Neural cell (in vitro differentiated cells): ENCODE measurements at regions not wholly inside any gene's neighbourhood (a gene's known extent, or its start where the extent isn't known, plus 50 kb on each side); places are given as distances from the start of the nearest gene placed in this dataset.

Experiments used
- H2AFZ ChIP-seq: fragments of 200-600, 300-800 bp; sonication (generic), shearing (Covaris generic); 2 replicates; pipeline ENCODE4 v1.6.0; 2014; ENCODE audit warnings: low read depth, mild to moderate bottlenecking, antibody characterized with exemption, low read length, moderate library complexity
- H3F3A ChIP-seq: fragments of 200-600 bp; shearing (Covaris generic); 2 replicates; pipeline ENCODE4 v1.6.1; 2016; ENCODE audit warnings: mild to moderate bottlenecking, moderate library complexity, mixed read lengths, antibody characterized with exemption, low read length; ENCODE audit not compliant: insufficient read depth, poor library complexity, severe bottlenecking
- H3K27ac ChIP-seq: fragments of 200-600, 300-800 bp; sonication (generic), shearing (Covaris generic); 2 replicates; pipeline ENCODE4 v1.5.1; 2014; ENCODE audit warnings: mild to moderate bottlenecking, low read length, moderate library complexity
- H3K27me3 ChIP-seq: fragments of 300-800, 200-600 bp; sonication (generic), shearing (Covaris generic); 2 replicates; pipeline ENCODE4 v1.6.0; 2014; ENCODE audit warnings: mild to moderate bottlenecking, low read depth, low read length, moderate library complexity; ENCODE audit not compliant: insufficient read depth
- H3K36me3 ChIP-seq: fragments of 300-800, 200-600 bp; sonication (generic), shearing (Covaris generic); 2 replicates; pipeline ENCODE4 v1.5.1; 2014; ENCODE audit warnings: mild to moderate bottlenecking, antibody characterized with exemption, low read length, moderate library complexity; ENCODE audit not compliant: insufficient read depth
- H3K4me2 ChIP-seq: fragments of 300-800, 200-600 bp; sonication (generic), shearing (Covaris generic); 2 replicates; pipeline ENCODE4 v1.6.0; 2014; ENCODE audit warnings: mild to moderate bottlenecking, low read length
- H3K4me3 ChIP-seq: fragments of 300-800, 200-600 bp; sonication (generic), shearing (Covaris generic); 2 replicates; pipeline ENCODE4 v1.5.1; 2014; ENCODE audit warnings: mild to moderate bottlenecking, low read length, moderate library complexity
- H3K79me2 ChIP-seq: fragments of 200-600 bp; shearing (Covaris generic); replicated peaks from 2 replicates; pipeline ENCODE4 v1.6.0; 2014; ENCODE audit warnings: mild to moderate bottlenecking, low read length, moderate library complexity; ENCODE audit not compliant: insufficient read depth
- H3K9ac ChIP-seq: fragments of 300-800, 200-600 bp; sonication (generic), shearing (Covaris generic); 2 replicates; pipeline ENCODE4 v1.6.1; 2016; ENCODE audit warnings: mild to moderate bottlenecking, low read length, mixed read lengths
- H3K9me2 ChIP-seq: fragments of 200-600 bp; shearing (Covaris generic); 2 replicates; pipeline ENCODE4 v1.6.1; 2016; ENCODE audit warnings: mild to moderate bottlenecking, low read length, mixed read lengths; ENCODE audit not compliant: insufficient read depth
- H3K9me3 ChIP-seq: fragments of 200-600, 300-800 bp; sonication (generic), shearing (Covaris generic); 2 replicates; pipeline ENCODE4 v1.6.1; 2016; ENCODE audit warnings: mild to moderate bottlenecking, mixed run types, low read length, moderate library complexity, mixed read lengths
- H4K20me1 ChIP-seq: fragments of 200-600 bp; shearing (Covaris generic); 2 replicates; pipeline ENCODE4 v1.6.1; 2016; ENCODE audit warnings: mild to moderate bottlenecking, mixed run types; ENCODE audit not compliant: insufficient read depth
- EP300 ChIP-seq: fragments of 450-650 bp; conservative IDR thresholded peaks from 2 replicates; pipeline ENCODE4 v1.6.1; 2014; ENCODE audit warnings: antibody characterized with exemption, mild to moderate bottlenecking, moderate library complexity; ENCODE audit not compliant: poor library complexity, severe bottlenecking
- EZH2 ChIP-seq: fragments of 200-600, 300-800 bp; shearing (Covaris generic), sonication (generic); IDR thresholded peaks from 2 replicates; pipeline ENCODE4 v1.6.1; 2014; ENCODE audit warnings: antibody characterized with exemption, low read length, borderline replicate concordance, mild to moderate bottlenecking; ENCODE audit not compliant: insufficient read depth, poor library complexity, severe bottlenecking
- MXI1 ChIP-seq: fragments of 450-650 bp; conservative IDR thresholded peaks from 2 replicates; pipeline ENCODE4 v1.6.1; 2014; ENCODE audit warnings: antibody characterized with exemption, mild to moderate bottlenecking; ENCODE audit not compliant: poor library complexity, severe bottlenecking
- POLR2AphosphoS5 ChIP-seq: IDR thresholded peaks from 2 replicates; pipeline ENCODE4 v1.6.1; 2012
- RAD21 ChIP-seq: fragments of 450-650 bp; conservative IDR thresholded peaks from 2 replicates; pipeline ENCODE4 v1.6.1; 2014; ENCODE audit warnings: antibody characterized with exemption, mild to moderate bottlenecking, moderate library complexity
- REST ChIP-seq: IDR thresholded peaks from 2 replicates; pipeline ENCODE4 v1.6.1; 2012; ENCODE audit warnings: borderline replicate concordance
- SMC3 ChIP-seq: fragments of 450-650 bp; conservative IDR thresholded peaks from 2 replicates; pipeline ENCODE4 v1.6.1; 2014; ENCODE audit warnings: antibody characterized with exemption, mild to moderate bottlenecking, moderate library complexity; ENCODE audit not compliant: poor library complexity
- TAF1 ChIP-seq: IDR thresholded peaks from 2 replicates; pipeline ENCODE4 v1.6.1; 2012; ENCODE audit warnings: low read depth
- TF ChIP-seq, protein P1 (sequence below): fragments of 450-650 bp; IDR thresholded peaks from 2 replicates; pipeline ENCODE4 v1.5.1; 2014; ENCODE audit warnings: antibody characterized with exemption, mild to moderate bottlenecking, moderate library complexity; ENCODE audit not compliant: poor library complexity, severe bottlenecking

GRCh38 chr2:129796801-129797488, 182.5 kb upstream of the RAB6C start:
- Histone ChIP-seq H3K9me3 (no peaks in the 10 kb centered on the region), H3F3A (no peaks in the 10 kb centered on the region), H4K20me1 (no peaks in the 10 kb centered on the region), H3K27ac (no peak overlapping the region), H3K4me2 (no peak overlapping the region), H3K4me3 (no peak overlapping the region), H3K27me3 (no peaks in the 10 kb centered on the region), H2AFZ (no peak overlapping the region), H3K9me2 (no peaks in the 10 kb centered on the region), H3K36me3 (no peaks in the 10 kb centered on the region), H3K79me2 (no peaks in the 10 kb centered on the region), H3K9ac (no peak overlapping the region)
- TF ChIP-seq SMC3 (no peak), POLR2AphosphoS5 (no peak), REST (no peak), TAF1 (no peak), MXI1 (no peak), EP300 (no peak), EZH2 (no peak), RAD21 (no peak)
- TF ChIP-seq, protein P1, sequence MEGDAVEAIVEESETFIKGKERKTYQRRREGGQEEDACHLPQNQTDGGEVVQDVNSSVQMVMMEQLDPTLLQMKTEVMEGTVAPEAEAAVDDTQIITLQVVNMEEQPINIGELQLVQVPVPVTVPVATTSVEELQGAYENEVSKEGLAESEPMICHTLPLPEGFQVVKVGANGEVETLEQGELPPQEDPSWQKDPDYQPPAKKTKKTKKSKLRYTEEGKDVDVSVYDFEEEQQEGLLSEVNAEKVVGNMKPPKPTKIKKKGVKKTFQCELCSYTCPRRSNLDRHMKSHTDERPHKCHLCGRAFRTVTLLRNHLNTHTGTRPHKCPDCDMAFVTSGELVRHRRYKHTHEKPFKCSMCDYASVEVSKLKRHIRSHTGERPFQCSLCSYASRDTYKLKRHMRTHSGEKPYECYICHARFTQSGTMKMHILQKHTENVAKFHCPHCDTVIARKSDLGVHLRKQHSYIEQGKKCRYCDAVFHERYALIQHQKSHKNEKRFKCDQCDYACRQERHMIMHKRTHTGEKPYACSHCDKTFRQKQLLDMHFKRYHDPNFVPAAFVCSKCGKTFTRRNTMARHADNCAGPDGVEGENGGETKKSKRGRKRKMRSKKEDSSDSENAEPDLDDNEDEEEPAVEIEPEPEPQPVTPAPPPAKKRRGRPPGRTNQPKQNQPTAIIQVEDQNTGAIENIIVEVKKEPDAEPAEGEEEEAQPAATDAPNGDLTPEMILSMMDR: no peak

DNA sequence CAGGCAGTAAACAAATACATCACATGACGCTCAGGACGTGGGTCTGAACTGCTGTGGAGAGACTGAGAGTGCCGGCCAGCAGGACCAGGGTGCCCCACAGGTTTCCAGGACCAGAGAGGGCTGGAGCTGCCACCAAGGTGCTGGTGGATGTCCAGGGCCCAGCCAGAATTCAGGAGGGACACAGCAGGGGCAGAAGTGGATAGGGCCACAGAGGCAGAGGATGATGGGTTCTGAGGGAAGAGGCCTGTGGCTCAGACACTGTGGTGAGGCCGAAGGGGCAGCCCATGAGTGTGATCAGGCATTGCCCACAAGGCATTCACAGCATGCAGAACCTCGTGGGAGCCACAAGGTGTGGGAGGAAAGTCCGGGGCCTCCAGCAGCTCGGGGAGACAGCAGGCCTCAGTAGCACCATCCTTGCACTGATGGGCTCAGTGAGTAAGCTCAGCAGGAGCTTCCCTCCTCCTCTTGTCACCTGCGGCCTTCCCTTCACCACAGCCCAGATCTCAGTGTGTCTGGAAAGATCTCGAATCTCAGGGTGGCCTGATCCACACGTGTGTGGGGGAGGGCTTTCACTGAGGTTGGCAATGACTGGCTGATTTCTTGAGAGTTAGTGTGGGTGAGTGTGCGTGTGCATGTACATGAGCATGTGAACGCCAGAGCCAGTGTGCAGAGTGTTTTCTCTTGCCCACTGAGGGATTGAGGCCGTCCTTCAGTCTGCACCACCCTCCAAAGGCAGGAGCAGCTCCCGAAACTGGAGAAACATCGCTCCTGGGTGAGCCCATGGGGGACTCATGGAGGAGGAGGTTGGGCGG, 181.8 kb upstream of the RAB6C start:
- Histone ChIP-seq H3K9ac (no peak overlapping the region), H4K20me1 (no peaks in the 10 kb centered on the region), H2AFZ (no peak overlapping the region), H3K27me3 (no peaks in the 10 kb centered on the region), H3K9me3 (no peaks in the 10 kb centered on the region), H3F3A (no peaks in the 10 kb centered on the region), H3K9me2 (no peaks in the 10 kb centered on the region), H3K4me3 (no peak overlapping the region), H3K36me3 (no peaks in the 10 kb centered on the region), H3K4me2 (no peak overlapping the region), H3K79me2 (no peaks in the 10 kb centered on the region), H3K27ac (no peak overlapping the region)
- TF ChIP-seq REST (no peak), POLR2AphosphoS5 (no peak), MXI1 (no peak), EZH2 (no peak)
- TF ChIP-seq, protein P1: no peak
